Chondrocyte (in vitro differentiated cells): ENCODE measurements at regions not wholly inside any gene's neighbourhood (a gene's known extent, or its start where the extent isn't known, plus 50 kb on each side); places are given as distances from the start of the nearest gene placed in this dataset.
A peak's percentile ranks its signal among the peaks of the same experiment; 100 is the strongest.

Experiments used
- DNase-seq: peaks from one replicate; pipeline ENCODE4 v3.0.0; 2021; ENCODE audit warnings: mixed read lengths, low spot score
- H3K27ac Mint-ChIP-seq: one replicate; pipeline ENCODE4 v1.8.0; 2021; ENCODE audit warnings: mild to moderate bottlenecking, moderate library complexity, mixed read lengths; ENCODE audit not compliant: unreplicated experiment
- H3K27me3 Mint-ChIP-seq: 2 replicates; pipeline ENCODE4 v1.8.0; 2021; ENCODE audit warnings: low read depth, mixed read lengths
- H3K36me3 Mint-ChIP-seq: 2 replicates; pipeline ENCODE4 v1.8.0; 2021; ENCODE audit warnings: low read depth, mixed read lengths
- H3K4me1 Mint-ChIP-seq: 2 replicates; pipeline ENCODE4 v1.8.0; 2021; ENCODE audit warnings: low read depth, mild to moderate bottlenecking, mixed read lengths
- H3K4me3 Mint-ChIP-seq: one replicate; pipeline ENCODE4 v1.8.0; 2021; ENCODE audit warnings: mild to moderate bottlenecking, moderate library complexity, mixed read lengths; ENCODE audit not compliant: unreplicated experiment
- H3K9me3 Mint-ChIP-seq: 2 replicates; pipeline ENCODE4 v1.8.0; 2021; ENCODE audit warnings: low read depth, mixed read lengths
- TF ChIP-seq, protein P1 (sequence below): fragments of 200-600 bp; sonication (generic); IDR thresholded peaks from 2 replicates; pipeline ENCODE4 v1.5.0; 2021; ENCODE audit warnings: antibody characterized with exemption, mild to moderate bottlenecking, moderate library complexity

DNA sequence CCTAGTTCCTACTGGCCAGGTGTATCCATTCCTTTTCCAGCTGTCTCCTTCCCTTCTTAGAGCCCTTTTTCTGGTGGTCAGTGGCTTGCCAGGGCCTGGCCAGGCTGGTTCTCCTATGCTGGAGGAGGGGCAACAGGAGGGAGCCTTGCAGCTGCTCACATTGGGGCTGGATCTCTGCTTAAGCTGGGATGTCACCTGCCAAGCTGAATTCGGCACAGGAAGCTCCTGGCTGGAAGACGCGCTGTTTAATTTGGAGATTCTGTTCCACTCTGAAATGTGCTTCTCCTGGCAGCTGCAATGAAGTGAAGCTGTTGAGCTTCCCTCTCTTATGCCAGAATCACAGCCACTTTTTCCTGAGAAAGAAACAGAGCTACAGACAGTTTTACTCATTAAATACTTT, 56.0 kb upstream of the POU3F1 start:
- TF ChIP-seq, protein P1, sequence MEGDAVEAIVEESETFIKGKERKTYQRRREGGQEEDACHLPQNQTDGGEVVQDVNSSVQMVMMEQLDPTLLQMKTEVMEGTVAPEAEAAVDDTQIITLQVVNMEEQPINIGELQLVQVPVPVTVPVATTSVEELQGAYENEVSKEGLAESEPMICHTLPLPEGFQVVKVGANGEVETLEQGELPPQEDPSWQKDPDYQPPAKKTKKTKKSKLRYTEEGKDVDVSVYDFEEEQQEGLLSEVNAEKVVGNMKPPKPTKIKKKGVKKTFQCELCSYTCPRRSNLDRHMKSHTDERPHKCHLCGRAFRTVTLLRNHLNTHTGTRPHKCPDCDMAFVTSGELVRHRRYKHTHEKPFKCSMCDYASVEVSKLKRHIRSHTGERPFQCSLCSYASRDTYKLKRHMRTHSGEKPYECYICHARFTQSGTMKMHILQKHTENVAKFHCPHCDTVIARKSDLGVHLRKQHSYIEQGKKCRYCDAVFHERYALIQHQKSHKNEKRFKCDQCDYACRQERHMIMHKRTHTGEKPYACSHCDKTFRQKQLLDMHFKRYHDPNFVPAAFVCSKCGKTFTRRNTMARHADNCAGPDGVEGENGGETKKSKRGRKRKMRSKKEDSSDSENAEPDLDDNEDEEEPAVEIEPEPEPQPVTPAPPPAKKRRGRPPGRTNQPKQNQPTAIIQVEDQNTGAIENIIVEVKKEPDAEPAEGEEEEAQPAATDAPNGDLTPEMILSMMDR = no peak
- peak; percentile 41 for DNase-seq
- Mint-ChIP-seq H3K4me1 (no peaks in the 10 kb centered on the region), H3K36me3 (peaks cover 11% of the 10 kb centered on the region), H3K27me3 (peaks cover 6% of the 10 kb centered on the region), H3K9me3 (no peaks in the 10 kb centered on the region), H3K27ac (no peak overlapping the region), H3K4me3 (no peak overlapping the region)

DNA sequence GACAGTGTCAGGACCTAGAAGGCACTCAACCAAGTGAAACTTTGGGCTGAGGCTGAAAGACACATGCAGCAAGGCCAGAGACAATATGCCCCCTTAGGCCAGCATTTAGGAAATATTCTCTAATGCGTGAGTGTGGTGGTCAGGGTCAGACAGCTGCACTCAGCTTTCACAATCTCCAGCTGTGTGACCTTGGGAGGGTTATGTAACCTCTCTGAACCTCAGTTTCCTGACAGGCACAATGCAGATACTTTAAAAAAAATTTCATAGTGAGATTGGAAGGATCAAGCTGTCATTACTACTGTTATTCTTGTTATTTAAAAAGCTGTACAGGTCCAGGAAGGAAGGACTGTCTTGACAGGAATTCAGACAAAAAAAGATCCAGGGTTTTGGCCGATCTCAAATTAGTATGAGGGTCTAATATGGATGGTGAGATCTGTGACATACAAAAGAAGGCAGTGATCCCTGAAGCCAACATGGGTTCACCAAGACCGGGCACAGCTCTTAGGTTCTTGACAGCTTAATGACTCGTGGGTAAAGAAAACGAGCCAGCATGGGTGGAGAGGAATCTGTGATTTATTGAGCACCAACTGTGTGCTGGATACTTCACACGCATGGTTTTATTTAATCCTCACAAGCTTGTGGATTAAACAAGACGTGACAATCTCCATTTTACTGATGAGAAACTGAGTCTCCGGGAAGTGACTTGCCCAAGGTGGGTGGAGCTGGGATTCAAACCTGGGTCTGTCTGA, 54.6 kb upstream of the POU3F1 start:
- Mint-ChIP-seq H3K4me1 (no peaks in the 10 kb centered on the region), H3K4me3 (no peak overlapping the region), H3K9me3 (no peaks in the 10 kb centered on the region), H3K36me3 (peaks cover 10% of the 10 kb centered on the region), H3K27me3 (peaks cover 6% of the 10 kb centered on the region), H3K27ac (no peak overlapping the region)
- TF ChIP-seq, protein P1 = no peak
- DNase-seq = no peak

DNA sequence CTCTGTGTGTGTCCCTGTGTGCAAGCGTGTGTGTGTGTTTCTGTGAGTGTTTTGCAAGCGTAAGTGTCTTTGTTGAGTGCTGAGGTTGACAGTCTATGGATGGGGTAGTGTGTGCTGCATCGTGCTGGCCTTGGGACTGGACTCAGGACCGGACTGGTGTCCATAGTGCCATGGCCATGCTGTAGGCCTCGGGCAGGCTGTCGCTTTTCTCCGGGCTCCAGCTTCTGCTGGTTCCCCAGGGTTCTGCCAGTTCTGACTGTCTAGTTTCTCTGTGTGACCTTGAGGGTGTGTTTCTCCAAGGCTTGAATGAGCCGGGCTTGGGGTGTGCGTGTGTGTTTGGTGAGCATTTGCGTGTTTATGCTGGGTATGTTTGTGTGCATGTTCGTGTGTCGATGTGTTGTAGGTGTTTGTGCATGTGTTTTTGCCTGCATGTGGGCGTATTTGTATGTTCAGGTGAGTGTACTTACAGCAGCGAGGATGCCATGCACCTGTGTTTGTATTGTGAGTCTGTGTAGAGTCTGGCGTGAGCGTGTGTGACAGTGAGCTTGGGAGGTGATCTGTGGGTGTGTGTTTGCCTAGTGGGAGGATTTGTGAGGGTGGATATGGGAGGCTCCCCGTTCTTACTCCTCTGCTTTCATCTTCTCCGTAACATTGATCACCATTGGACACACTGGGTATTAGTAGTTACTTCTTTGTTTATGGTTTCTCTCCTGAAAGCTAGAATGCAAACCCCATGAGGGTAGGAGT, 51.7 kb upstream of the POU3F1 start:
- peak; percentile 58 for DNase-seq
- no peaks in the 10 kb centered on the region for H3K9me3 Mint-ChIP-seq
- H3K27me3 Mint-ChIP-seq = peaks cover 2% of the 10 kb centered on the region
- no peak overlapping the region for H3K4me3 Mint-ChIP-seq
- no peak overlapping the region for H3K27ac Mint-ChIP-seq
- no peaks in the 10 kb centered on the region for H3K4me1 Mint-ChIP-seq
- TF ChIP-seq, protein P1 = no peak
- peaks cover 1% of the 10 kb centered on the region for H3K36me3 Mint-ChIP-seq

DNA sequence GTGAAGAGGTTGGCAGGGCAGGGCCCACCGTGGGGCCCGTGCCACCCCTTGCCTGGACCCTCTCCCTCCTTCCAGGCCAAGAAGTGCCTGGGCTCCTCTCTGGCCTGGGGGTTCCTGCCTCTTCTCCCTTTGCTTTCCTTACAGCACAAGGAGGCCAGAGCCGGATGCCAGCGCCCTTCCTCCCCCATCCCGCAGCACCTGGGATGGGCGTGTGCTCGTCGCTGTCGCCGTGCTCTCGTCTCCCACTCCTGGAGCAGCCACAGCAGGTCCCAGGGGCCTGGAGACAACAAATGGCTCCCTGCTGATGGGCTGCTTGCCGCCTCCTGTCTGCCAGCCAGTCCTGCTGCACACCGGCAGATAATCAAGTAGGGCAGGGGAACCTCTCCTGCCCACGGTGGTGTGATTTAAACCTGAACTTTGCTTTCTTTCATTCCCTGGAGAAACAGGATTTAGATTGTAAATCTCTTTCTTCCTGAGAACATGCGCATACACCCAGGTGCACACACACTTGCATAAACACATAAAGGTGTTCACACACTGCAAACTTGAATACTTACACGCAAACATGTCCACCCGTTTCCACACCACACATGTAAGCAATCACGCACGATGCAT, 50.8 kb upstream of the POU3F1 start:
- Mint-ChIP-seq H3K9me3 (no peaks in the 10 kb centered on the region), H3K36me3 (peaks cover 1% of the 10 kb centered on the region), H3K4me3 (no peak overlapping the region), H3K27me3 (peaks cover 4% of the 10 kb centered on the region), H3K27ac (no peak overlapping the region), H3K4me1 (no peaks in the 10 kb centered on the region)
- TF ChIP-seq, protein P1 = no peak
- peak; percentile 64 for DNase-seq
